ENCODE measurements at regions not wholly inside any gene's neighbourhood (a gene's known extent, or its start where the extent isn't known, plus 50 kb on each side); places are given as distances from the start of the nearest gene placed in this dataset.

GRCh38 chr5:164041105-164041504, 535.7 kb downstream of the MAT2B start:
- Histone ChIP-seq H3K27me3 (no peaks in the 10 kb centered on the region), H3K4me1 (no peaks in the 10 kb centered on the region), H3K9me3 (no peaks in the 10 kb centered on the region), H3K4me3 (no peak overlapping the region), H3K36me3 (no peaks in the 10 kb centered on the region), H3K27ac (no peak overlapping the region)
- intact Hi-C loops (cut with DNase I): no loop called here
- DNase-seq: no peak
- TF ChIP-seq, protein P1, sequence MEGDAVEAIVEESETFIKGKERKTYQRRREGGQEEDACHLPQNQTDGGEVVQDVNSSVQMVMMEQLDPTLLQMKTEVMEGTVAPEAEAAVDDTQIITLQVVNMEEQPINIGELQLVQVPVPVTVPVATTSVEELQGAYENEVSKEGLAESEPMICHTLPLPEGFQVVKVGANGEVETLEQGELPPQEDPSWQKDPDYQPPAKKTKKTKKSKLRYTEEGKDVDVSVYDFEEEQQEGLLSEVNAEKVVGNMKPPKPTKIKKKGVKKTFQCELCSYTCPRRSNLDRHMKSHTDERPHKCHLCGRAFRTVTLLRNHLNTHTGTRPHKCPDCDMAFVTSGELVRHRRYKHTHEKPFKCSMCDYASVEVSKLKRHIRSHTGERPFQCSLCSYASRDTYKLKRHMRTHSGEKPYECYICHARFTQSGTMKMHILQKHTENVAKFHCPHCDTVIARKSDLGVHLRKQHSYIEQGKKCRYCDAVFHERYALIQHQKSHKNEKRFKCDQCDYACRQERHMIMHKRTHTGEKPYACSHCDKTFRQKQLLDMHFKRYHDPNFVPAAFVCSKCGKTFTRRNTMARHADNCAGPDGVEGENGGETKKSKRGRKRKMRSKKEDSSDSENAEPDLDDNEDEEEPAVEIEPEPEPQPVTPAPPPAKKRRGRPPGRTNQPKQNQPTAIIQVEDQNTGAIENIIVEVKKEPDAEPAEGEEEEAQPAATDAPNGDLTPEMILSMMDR (IDR thresholded peaks at IDR 0.05): no peak
- ATAC-seq: no peak

DNA sequence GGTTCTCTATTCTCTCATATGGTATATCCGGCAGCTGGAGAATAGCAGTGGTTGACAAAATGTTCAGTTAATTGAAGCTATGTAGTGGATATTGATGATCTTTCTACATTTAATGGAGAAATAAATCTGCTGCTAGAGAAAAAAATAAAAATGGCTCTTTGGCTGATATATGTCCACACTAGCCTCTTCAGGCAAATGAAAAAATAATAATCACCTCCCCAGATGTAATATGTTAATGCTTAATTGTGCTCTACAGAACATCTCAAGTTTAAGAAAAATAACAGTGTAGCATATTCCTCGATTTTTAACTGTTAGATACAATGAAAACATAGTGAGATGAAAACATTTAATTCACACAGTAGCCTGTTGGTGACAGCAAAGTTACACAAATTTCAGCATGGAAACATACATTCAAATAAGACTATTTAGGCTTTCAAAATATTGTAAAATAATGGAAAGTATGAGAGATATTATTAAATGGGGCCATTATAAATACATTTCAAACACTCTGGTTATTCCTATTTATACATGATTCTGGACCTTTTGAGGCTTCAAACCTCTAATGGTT, 543.0 kb downstream of the MAT2B start:
- H3K27ac ChIP-seq: no peak overlapping the region
- H3K4me3 ChIP-seq: no peak overlapping the region
- intact Hi-C loops (cut with DNase I): no loop called here
- H3K27me3 ChIP-seq: no peaks in the 10 kb centered on the region
- H3K4me1 ChIP-seq: no peaks in the 10 kb centered on the region
- ATAC-seq (no peak), DNase-seq (no peak)
- no peaks in the 10 kb centered on the region for H3K36me3 ChIP-seq
- no peaks in the 10 kb centered on the region for H3K9me3 ChIP-seq
- TF ChIP-seq, protein P1 (IDR thresholded peaks at IDR 0.05): no peak

GRCh38 chr5:164051745-164052144, 546.3 kb downstream of the MAT2B start:
- no peak overlapping the region for H3K27ac ChIP-seq
- ATAC-seq (no peak), DNase-seq (no peak)
- intact Hi-C loops (cut with DNase I): no loop called here
- H3K36me3 ChIP-seq: no peaks in the 10 kb centered on the region
- no peaks in the 10 kb centered on the region for H3K4me1 ChIP-seq
- TF ChIP-seq, protein P1 (IDR thresholded peaks at IDR 0.05): no peak
- no peak overlapping the region for H3K4me3 ChIP-seq
- no peaks in the 10 kb centered on the region for H3K9me3 ChIP-seq
- no peaks in the 10 kb centered on the region for H3K27me3 ChIP-seq

GRCh38 chr5:164052536-164053093, 547.2 kb downstream of the MAT2B start:
- Histone ChIP-seq H3K4me3 (no peak overlapping the region), H3K9me3 (no peaks in the 10 kb centered on the region), H3K27me3 (no peaks in the 10 kb centered on the region), H3K36me3 (no peaks in the 10 kb centered on the region), H3K4me1 (no peaks in the 10 kb centered on the region), H3K27ac (no peak overlapping the region)
- no peak for ATAC-seq
- no peak for DNase-seq
- intact Hi-C loops (cut with DNase I): no loop called here
- TF ChIP-seq, protein P1 (IDR thresholded peaks at IDR 0.05): no peak

- TF ChIP-seq, protein P1 (IDR thresholded peaks at IDR 0.05): no peak
- H3K4me1 ChIP-seq: no peaks in the 10 kb centered on the region
- no peak overlapping the region for H3K4me3 ChIP-seq
- DNase-seq: no peak
- no peaks in the 10 kb centered on the region for H3K36me3 ChIP-seq
- no peaks in the 10 kb centered on the region for H3K27me3 ChIP-seq
- no peak overlapping the region for H3K27ac ChIP-seq
- intact Hi-C loops (cut with DNase I): no loop called here
- no peaks in the 10 kb centered on the region for H3K9me3 ChIP-seq
- no peak for ATAC-seq
These were observed 547.7 kb downstream of the MAT2B start for GRCh38 chr5:164053123-164053522.

DNA sequence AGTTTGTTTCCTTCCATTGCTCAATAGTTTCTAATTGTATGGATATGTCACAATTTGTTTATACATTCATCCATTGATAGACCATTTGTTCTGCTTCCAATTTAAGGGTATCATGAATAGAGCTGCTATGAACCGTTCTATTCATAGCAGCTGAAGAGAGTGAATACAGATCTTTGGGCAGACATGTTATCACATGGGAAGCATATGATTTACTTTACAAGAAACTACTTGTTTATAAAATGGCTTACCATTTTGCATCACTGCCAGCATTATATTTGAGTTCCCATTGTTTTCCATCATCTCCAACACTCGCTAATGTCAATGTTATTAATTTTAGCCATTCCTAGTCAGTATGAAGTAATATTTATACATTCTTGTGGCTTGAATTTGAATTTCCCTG, 549.0 kb downstream of the MAT2B start:
- intact Hi-C loops (cut with DNase I): no loop called here
- H3K9me3 ChIP-seq: no peaks in the 10 kb centered on the region
- no peaks in the 10 kb centered on the region for H3K36me3 ChIP-seq
- no peak overlapping the region for H3K4me3 ChIP-seq
- DNase-seq (no peak), ATAC-seq (no peak)
- H3K4me1 ChIP-seq: no peaks in the 10 kb centered on the region
- TF ChIP-seq, protein P1 (IDR thresholded peaks at IDR 0.05): no peak
- no peaks in the 10 kb centered on the region for H3K27me3 ChIP-seq
- H3K27ac ChIP-seq: no peak overlapping the region

Measured in upper lobe of right lung (tissue), 1 donor.